ENCODE measurements at regions not wholly inside any gene's neighbourhood (a gene's known extent, or its start where the extent isn't known, plus 50 kb on each side); places are given as distances from the start of the nearest gene placed in this dataset.

DNA sequence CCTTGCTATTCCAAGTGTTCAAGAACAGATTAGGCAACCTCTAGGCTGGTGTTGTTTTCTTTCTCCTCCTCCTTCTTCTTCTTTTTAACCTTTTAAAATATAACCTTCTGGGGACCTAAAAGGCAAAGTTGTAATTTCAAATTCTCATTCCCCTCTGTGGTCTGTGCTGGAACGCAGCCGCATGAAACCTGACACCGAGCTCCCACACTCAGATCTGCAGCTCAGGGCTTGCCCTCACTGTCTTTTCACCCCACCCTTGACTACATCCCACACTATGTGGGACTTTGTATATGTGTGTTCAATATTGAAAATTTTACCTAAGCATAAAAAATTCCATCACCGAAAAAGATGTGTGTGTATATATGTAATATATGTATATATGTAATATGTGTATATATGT, 62.0 kb upstream of the ARHGAP42 start:
- intact Hi-C loops (cut with DNase I): no loop called here
- no peak overlapping the region for H3K27ac ChIP-seq
- no peaks in the 10 kb centered on the region for H3K27me3 ChIP-seq
- 85 to 91% methylated on average over 4 of the region's 4 CpGs for WGBS, 2 donors
- H3K4me3 ChIP-seq: no peak overlapping the region
- DNase-seq: no peak
- H3K36me3 ChIP-seq: no peaks in the 10 kb centered on the region
- no peaks in the 10 kb centered on the region for H3K4me1 ChIP-seq
- TF ChIP-seq POLR2A (IDR thresholded peaks at IDR 0.05) (no peak), POLR2AphosphoS5 (IDR thresholded peaks at IDR 0.05) (no peak), EP300 (IDR thresholded peaks at IDR 0.05) (no peak)
- TF ChIP-seq, protein P1, sequence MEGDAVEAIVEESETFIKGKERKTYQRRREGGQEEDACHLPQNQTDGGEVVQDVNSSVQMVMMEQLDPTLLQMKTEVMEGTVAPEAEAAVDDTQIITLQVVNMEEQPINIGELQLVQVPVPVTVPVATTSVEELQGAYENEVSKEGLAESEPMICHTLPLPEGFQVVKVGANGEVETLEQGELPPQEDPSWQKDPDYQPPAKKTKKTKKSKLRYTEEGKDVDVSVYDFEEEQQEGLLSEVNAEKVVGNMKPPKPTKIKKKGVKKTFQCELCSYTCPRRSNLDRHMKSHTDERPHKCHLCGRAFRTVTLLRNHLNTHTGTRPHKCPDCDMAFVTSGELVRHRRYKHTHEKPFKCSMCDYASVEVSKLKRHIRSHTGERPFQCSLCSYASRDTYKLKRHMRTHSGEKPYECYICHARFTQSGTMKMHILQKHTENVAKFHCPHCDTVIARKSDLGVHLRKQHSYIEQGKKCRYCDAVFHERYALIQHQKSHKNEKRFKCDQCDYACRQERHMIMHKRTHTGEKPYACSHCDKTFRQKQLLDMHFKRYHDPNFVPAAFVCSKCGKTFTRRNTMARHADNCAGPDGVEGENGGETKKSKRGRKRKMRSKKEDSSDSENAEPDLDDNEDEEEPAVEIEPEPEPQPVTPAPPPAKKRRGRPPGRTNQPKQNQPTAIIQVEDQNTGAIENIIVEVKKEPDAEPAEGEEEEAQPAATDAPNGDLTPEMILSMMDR (IDR thresholded peaks at IDR 0.05): no peak
- peaks cover 0 to 10% (median 7%) of the 10 kb centered on the region in 4 donors for H3K9me3 ChIP-seq

DNA sequence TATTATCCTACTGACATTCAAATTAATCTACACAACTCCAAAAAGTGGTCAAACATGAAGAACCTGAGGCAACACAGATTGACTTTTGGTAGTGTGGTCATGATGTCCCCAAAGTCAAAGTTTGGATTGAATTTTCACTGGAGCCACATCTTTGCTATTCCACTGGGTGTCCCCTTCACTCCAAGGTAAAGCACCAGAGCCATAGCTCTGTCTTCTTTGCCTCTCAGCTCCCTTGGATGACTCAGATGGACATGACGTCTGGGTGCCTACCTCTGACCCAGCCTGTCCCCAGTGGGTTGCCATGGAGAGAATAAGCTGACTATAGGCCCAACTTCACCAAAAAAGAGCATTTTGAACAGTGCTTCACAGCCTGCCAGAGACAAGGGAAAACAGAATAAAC, 57.4 kb upstream of the ARHGAP42 start:
- Histone ChIP-seq H3K4me1 (peaks cover 0 to 20% (median 7%) of the 10 kb centered on the region in 4 donors), H3K27me3 (no peaks in the 10 kb centered on the region), H3K9me3 (no peaks in the 10 kb centered on the region), H3K36me3 (no peaks in the 10 kb centered on the region), H3K27ac (no peak overlapping the region), H3K4me3 (no peak overlapping the region)
- no peak for DNase-seq
- 51 to 81% methylated on average over 1 of the region's 1 CpG for WGBS, 2 donors
- intact Hi-C loops (cut with DNase I): no loop called here
- TF ChIP-seq, protein P1 (IDR thresholded peaks at IDR 0.05): no peak
- TF ChIP-seq EP300 (IDR thresholded peaks at IDR 0.05) (no peak), POLR2A (IDR thresholded peaks at IDR 0.05) (no peak)

DNA sequence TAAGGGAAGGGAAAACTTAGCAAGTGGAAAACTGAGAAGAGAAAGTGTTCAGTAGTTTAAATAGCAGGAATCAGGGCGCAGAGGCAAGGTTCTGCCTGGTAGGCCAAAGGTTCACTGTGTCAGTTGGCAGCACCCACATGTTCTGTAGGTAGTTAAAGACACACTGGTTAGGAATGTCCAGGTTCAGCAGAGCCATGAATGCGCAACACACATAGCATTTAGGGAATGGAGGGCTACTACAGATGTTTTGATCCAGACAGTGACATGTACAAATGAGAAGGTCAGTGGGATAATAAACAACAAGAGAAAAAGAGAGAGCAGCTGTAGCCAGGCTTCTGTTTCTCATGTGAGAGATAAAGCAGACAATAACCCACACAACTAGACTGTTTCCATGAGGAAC, 56.2 kb upstream of the ARHGAP42 start:
- Histone ChIP-seq H3K4me3 (no peak overlapping the region), H3K36me3 (no peaks in the 10 kb centered on the region), H3K27ac (no peak overlapping the region), H3K4me1 (peaks cover 0 to 20% (median 7%) of the 10 kb centered on the region in 4 donors), H3K27me3 (no peaks in the 10 kb centered on the region), H3K9me3 (no peaks in the 10 kb centered on the region)
- TF ChIP-seq EP300 (IDR thresholded peaks at IDR 0.05): no peak
- TF ChIP-seq POLR2AphosphoS5 (IDR thresholded peaks at IDR 0.05): peak in 1 of 4 donors; percentile 22
- DNase-seq: no peak
- intact Hi-C loops (cut with DNase I): no loop called here
- 63 to 85% methylated on average over 2 of the region's 2 CpGs for WGBS, 2 donors

DNA sequence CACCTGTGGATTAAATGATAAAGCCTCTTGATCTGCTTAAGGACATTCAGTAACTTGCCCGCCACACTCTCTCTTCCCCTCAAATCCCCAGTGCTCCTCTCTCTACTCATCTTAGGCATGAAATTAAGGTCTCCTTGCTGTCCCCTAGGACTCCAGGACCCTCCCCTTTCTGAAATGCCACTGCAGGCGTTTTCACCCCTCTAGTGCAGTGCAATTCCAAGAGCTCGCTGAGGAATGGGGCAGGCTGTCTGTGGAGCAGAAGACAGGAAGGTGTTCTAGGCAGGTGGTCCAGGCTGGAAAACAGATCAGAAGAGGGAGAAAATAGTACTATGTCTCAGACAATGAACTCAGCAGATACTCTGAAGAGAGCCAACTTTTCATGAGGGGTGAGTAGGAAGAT, 55.8 kb upstream of the ARHGAP42 start:
- 79 to 82% methylated on average over 3 of the region's 3 CpGs for WGBS, 2 donors
- Histone ChIP-seq H3K36me3 (no peaks in the 10 kb centered on the region), H3K27ac (no peak overlapping the region), H3K27me3 (no peaks in the 10 kb centered on the region), H3K4me3 (no peak overlapping the region), H3K4me1 (peaks cover 0 to 20% (median 7%) of the 10 kb centered on the region in 4 donors), H3K9me3 (no peaks in the 10 kb centered on the region)
- DNase-seq: no peak
- TF ChIP-seq EP300 (IDR thresholded peaks at IDR 0.05): no peak
- TF ChIP-seq, protein P1 (IDR thresholded peaks at IDR 0.05): no peak
- intact Hi-C loops (cut with DNase I): no loop called here

DNA sequence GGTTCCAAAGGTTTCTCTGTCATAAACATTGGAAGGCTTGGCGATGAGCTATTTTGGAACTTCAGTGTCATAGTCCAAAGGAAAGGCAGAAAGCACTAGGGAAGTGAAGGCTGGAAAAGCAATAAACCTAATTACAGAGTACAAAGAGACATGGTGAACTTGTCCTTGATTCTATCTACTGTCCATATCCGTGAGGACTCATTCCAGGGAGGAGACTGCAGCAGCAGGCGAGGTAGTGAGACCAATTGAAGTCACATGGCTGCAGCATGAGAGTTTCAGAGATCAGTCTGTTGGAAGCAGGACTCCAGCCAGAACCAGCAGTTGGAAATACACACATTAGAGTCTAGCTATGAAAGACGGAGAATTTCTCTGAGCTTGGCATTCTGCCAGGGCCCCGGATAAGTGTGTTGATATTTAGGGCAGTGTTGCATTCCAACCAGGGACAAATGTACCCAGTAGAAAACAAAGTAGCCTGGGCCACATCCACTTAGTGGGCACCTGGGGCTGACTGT, 54.1 kb upstream of the ARHGAP42 start:
- Histone ChIP-seq H3K4me3 (no peak overlapping the region), H3K27me3 (no peaks in the 10 kb centered on the region), H3K9me3 (no peaks in the 10 kb centered on the region), H3K27ac (peak overlapping the region in 2 of 4 donors; percentile 15 to 21), H3K36me3 (no peaks in the 10 kb centered on the region), H3K4me1 (peaks cover 0 to 20% (median 7%) of the 10 kb centered on the region in 4 donors)
- WGBS, 2 donors: 8 to 35% methylated on average over 5 of the region's 5 CpGs
- no peak for TF ChIP-seq EP300 (IDR thresholded peaks at IDR 0.05)
- TF ChIP-seq POLR2AphosphoS5 (IDR thresholded peaks at IDR 0.05): no peak
- TF ChIP-seq, protein P1 (IDR thresholded peaks at IDR 0.05): no peak
- no peak for TF ChIP-seq POLR2A (IDR thresholded peaks at IDR 0.05)
- intact Hi-C loops (cut with DNase I): no loop called here
- DNase-seq: peak; percentile 73
